ENCODE measurements at regions not wholly inside any gene's neighbourhood (a gene's known extent, or its start where the extent isn't known, plus 50 kb on each side); places are given as distances from the start of the nearest gene placed in this dataset.

GRCh38 chr7:106371629-106372028 is 86.8 kb upstream of the NAMPT start:
- DNase-seq, result no peak
- no peaks in the 10 kb centered on the region for H3K4me1 ChIP-seq
- H3K27ac ChIP-seq, result no peak overlapping the region
- 84 to 92% methylated on average over 4 of the region's 4 CpGs for WGBS, 2 donors
- no peaks in the 10 kb centered on the region for H3K9me3 ChIP-seq
- H3K4me3 ChIP-seq, result no peak overlapping the region
- intact Hi-C loops (cut with DNase I), result no loop called here
- no peaks in the 10 kb centered on the region for H3K27me3 ChIP-seq
- TF ChIP-seq POLR2A (IDR thresholded peaks at IDR 0.05), result no peak
- TF ChIP-seq POLR2AphosphoS5 (IDR thresholded peaks at IDR 0.05), result no peak
- TF ChIP-seq EP300 (IDR thresholded peaks at IDR 0.05), result no peak
- no peak for TF ChIP-seq CTCF (IDR thresholded peaks at IDR 0.05)
- no peaks in the 10 kb centered on the region for H3K36me3 ChIP-seq

- H3K4me3 ChIP-seq, result no peak overlapping the region
These were observed 85.8 kb upstream of the NAMPT start for GRCh38 chr7:106370542-106370941.

GRCh38 chr7:106369816-106370215 is 85.0 kb upstream of the NAMPT start:
- no peak for TF ChIP-seq CTCF (IDR thresholded peaks at IDR 0.05)
- Histone ChIP-seq H3K4me1 (no peaks in the 10 kb centered on the region), H3K27ac (no peak overlapping the region), H3K9me3 (no peaks in the 10 kb centered on the region), H3K27me3 (no peaks in the 10 kb centered on the region), H3K36me3 (no peaks in the 10 kb centered on the region), H3K4me3 (no peak overlapping the region)
- intact Hi-C loops (cut with DNase I), result no loop called here
- WGBS, 2 donors, result 89 to 96% methylated on average over 2 of the region's 2 CpGs
- no peak for DNase-seq

More at GRCh38 chr7:106370542-106370941, 85.8 kb upstream of the NAMPT start:
- TF ChIP-seq EP300 (IDR thresholded peaks at IDR 0.05), result no peak
- no peak for TF ChIP-seq POLR2AphosphoS5 (IDR thresholded peaks at IDR 0.05)
- TF ChIP-seq CTCF (IDR thresholded peaks at IDR 0.05), result no peak
- no peak for TF ChIP-seq POLR2A (IDR thresholded peaks at IDR 0.05)
- Histone ChIP-seq H3K9me3 (no peaks in the 10 kb centered on the region), H3K27me3 (no peaks in the 10 kb centered on the region), H3K27ac (no peak overlapping the region), H3K36me3 (no peaks in the 10 kb centered on the region), H3K4me1 (no peaks in the 10 kb centered on the region)
- 85 to 96% methylated on average over 10 of the region's 10 CpGs for WGBS, 2 donors
- DNase-seq, result no peak
- intact Hi-C loops (cut with DNase I), result no loop called here

GRCh38 chr7:106369352-106369751 is 84.6 kb upstream of the NAMPT start:
- Histone ChIP-seq H3K4me1 (no peaks in the 10 kb centered on the region), H3K9me3 (no peaks in the 10 kb centered on the region), H3K27me3 (no peaks in the 10 kb centered on the region), H3K4me3 (no peak overlapping the region), H3K27ac (no peak overlapping the region), H3K36me3 (no peaks in the 10 kb centered on the region)
- TF ChIP-seq CTCF (IDR thresholded peaks at IDR 0.05), result no peak
- 88 to 89% methylated on average over 3 of the region's 3 CpGs for WGBS, 2 donors
- DNase-seq, result no peak
- intact Hi-C loops (cut with DNase I), result no loop called here

GRCh38 chr7:106367664-106368063 is 82.9 kb upstream of the NAMPT start:
- DNase-seq, result no peak
- Histone ChIP-seq H3K27me3 (no peaks in the 10 kb centered on the region), H3K27ac (no peak overlapping the region), H3K4me1 (no peaks in the 10 kb centered on the region), H3K9me3 (no peaks in the 10 kb centered on the region), H3K36me3 (no peaks in the 10 kb centered on the region), H3K4me3 (no peak overlapping the region)
- WGBS, 2 donors, result 92 to 93% methylated on average over 3 of the region's 3 CpGs
- TF ChIP-seq POLR2AphosphoS5 (IDR thresholded peaks at IDR 0.05) (no peak), CTCF (IDR thresholded peaks at IDR 0.05) (no peak), POLR2A (IDR thresholded peaks at IDR 0.05) (no peak), EP300 (IDR thresholded peaks at IDR 0.05) (no peak)
- intact Hi-C loops (cut with DNase I), result no loop called here

All from sigmoid colon (tissue), 6 donors.